Hematopoietic multipotent progenitor cell treated with erythropoietin and hydrocortisone succinate and interleukin-3 and kit ligand, for 8 days (in vitro differentiated cells): ENCODE measurements at regions not wholly inside any gene's neighbourhood (a gene's known extent, or its start where the extent isn't known, plus 50 kb on each side); places are given as distances from the start of the nearest gene placed in this dataset.
"Not testable (repeated sequence)": the region's sequence is repeated elsewhere in the genome, so short reads cannot be mapped to it uniquely, and the experiment has no call there.

ENCODE experiments used
- DNase-seq: peaks from one replicate; pipeline ENCODE4 v3.0.0-alpha.2; 2015

- DNase-seq: no peak
These were observed 521.6 kb downstream of the EPHA3 start for GRCh38 chr3:89628856-89629670.

GRCh38 chr3:89635137-89635536 is 527.7 kb downstream of the EPHA3 start:
- no peak for DNase-seq

- no peak for DNase-seq
These were observed 537.3 kb downstream of the EPHA3 start for GRCh38 chr3:89644716-89645115.

GRCh38 chr3:89649431-89649830 is 542.0 kb downstream of the EPHA3 start:
- DNase-seq: no peak

- DNase-seq: no peak
These were observed 546.6 kb downstream of the EPHA3 start for GRCh38 chr3:89654031-89654430.

- DNase-seq: no peak
These were observed 549.0 kb downstream of the EPHA3 start for GRCh38 chr3:89656388-89656787.

GRCh38 chr3:89679686-89680085 is 572.3 kb downstream of the EPHA3 start:
- no peak for DNase-seq

- DNase-seq: no peak
These were observed 575.1 kb downstream of the EPHA3 start for GRCh38 chr3:89682556-89682955.

GRCh38 chr3:89685731-89686130 is 578.3 kb downstream of the EPHA3 start:
- DNase-seq: no peak

- no peak for DNase-seq
These were observed 583.2 kb downstream of the EPHA3 start for GRCh38 chr3:89690646-89691045.

- DNase-seq: no peak
These were observed 585.2 kb downstream of the EPHA3 start for GRCh38 chr3:89692601-89693000.

GRCh38 chr3:89697321-89697916 is 590.0 kb downstream of the EPHA3 start:
- DNase-seq: no peak

- no peak for DNase-seq
These were observed 590.9 kb downstream of the EPHA3 start for GRCh38 chr3:89698208-89698830.

GRCh38 chr3:89699229-89699628 is 591.8 kb downstream of the EPHA3 start:
- DNase-seq: no peak

GRCh38 chr3:89699771-89700170 is 592.4 kb downstream of the EPHA3 start:
- DNase-seq: no peak

- DNase-seq: no peak
These were observed 595.0 kb downstream of the EPHA3 start for GRCh38 chr3:89702404-89702803.

- no peak for DNase-seq
These were observed 605.8 kb downstream of the EPHA3 start for GRCh38 chr3:89713196-89713595.

GRCh38 chr3:89714237-89714636 is 606.8 kb downstream of the EPHA3 start:
- DNase-seq: no peak

- no peak for DNase-seq
These were observed 632.9 kb downstream of the EPHA3 start for GRCh38 chr3:89740080-89740880.

GRCh38 chr3:89740881-89741177 is 633.4 kb downstream of the EPHA3 start:
- DNase-seq: no peak

- DNase-seq: no peak
These were observed 635.1 kb downstream of the EPHA3 start for GRCh38 chr3:89742546-89742945.

- DNase-seq: not testable (repeated sequence)
These were observed 640.3 kb downstream of the EPHA3 start for GRCh38 chr3:89747541-89748278.

- DNase-seq: no peak
These were observed 655.0 kb downstream of the EPHA3 start for GRCh38 chr3:89762405-89762804.
